Lung (tissue), 11 donors: ENCODE measurements at regions not wholly inside any gene's neighbourhood (a gene's known extent, or its start where the extent isn't known, plus 50 kb on each side); places are given as distances from the start of the nearest gene placed in this dataset.
A peak's percentile ranks its signal among the peaks of the same experiment; 100 is the strongest.
"Not testable (repeated sequence)": the region's sequence is repeated elsewhere in the genome, so short reads cannot be mapped to it uniquely, and the experiment has no call there.

Experiments
- ATAC-seq: fragments of 200-7000 bp; cut with Tn5 transposase; one replicate; pipeline ENCODE4 v1.9.1; 2020; ENCODE audit warnings: moderate number of reproducible peaks; ENCODE audit not compliant: insufficient read depth, low FRiP score
- DNase-seq, 3 donors: peaks; one replicate each; pipeline ENCODE4 v3.0.0-alpha.2; 2013 to 2017
- H3K27ac ChIP-seq, 2 donors: one replicate each; pipeline ENCODE4 v1.5.1; 2013; ENCODE audit warnings: mild to moderate bottlenecking in 2 of 2, moderate library complexity in 2 of 2, control low read depth in 1 of 2, inconsistent platforms in 1 of 2, low read depth in 1 of 2, low read length in 1 of 2
- H3K27me3 ChIP-seq, 3 donors: one replicate each; pipeline ENCODE4 v1.5.1; 2013; ENCODE audit warnings: low read length in 2 of 3; ENCODE audit not compliant: control insufficient read depth in 3 of 3, insufficient read depth in 3 of 3
- H3K36me3 ChIP-seq, 4 donors: one replicate each; pipeline ENCODE4 v1.5.1; 2013; ENCODE audit warnings: low read length in 4 of 4, mild to moderate bottlenecking in 1 of 4, moderate library complexity in 1 of 4; ENCODE audit not compliant: control insufficient read depth in 4 of 4, insufficient read depth in 4 of 4
- H3K4me1 ChIP-seq, 5 donors: one replicate each; pipeline ENCODE4 v1.5.1; 2013; ENCODE audit warnings: low read length in 5 of 5, mild to moderate bottlenecking in 2 of 5, moderate library complexity in 1 of 5; ENCODE audit not compliant: control insufficient read depth in 5 of 5, insufficient read depth in 5 of 5
- H3K4me3 ChIP-seq: one replicate; pipeline ENCODE4 v1.5.1; 2013; ENCODE audit warnings: mild to moderate bottlenecking, control low read depth, moderate library complexity
- H3K9ac ChIP-seq, 2 donors: one replicate each; pipeline ENCODE4 v1.5.1; 2013; ENCODE audit warnings: low read length in 2 of 2, control low read depth in 1 of 2; ENCODE audit not compliant: insufficient read depth in 1 of 2
- H3K9me3 ChIP-seq, 4 donors: one replicate each; pipeline ENCODE4 v1.5.1; 2013; ENCODE audit warnings: low read length in 3 of 4, mild to moderate bottlenecking in 1 of 4, moderate library complexity in 1 of 4; ENCODE audit not compliant: control insufficient read depth in 4 of 4, insufficient read depth in 3 of 4
- WGBS, 2 donors: extraction: QIAGEN DNeasy Blood & Tissue Kit; methylation state at CpG; one replicate each; pipeline ENCODE4 v1.1.7; 2013; 5-methylcytosine and 5-hydroxymethylcytosine counted together
- TF ChIP-seq, protein P1 (sequence below): IDR thresholded peaks from 2 replicates; pipeline ENCODE4 v1.5.1; 2012; ENCODE audit warnings: mild to moderate bottlenecking; ENCODE audit errors: control extremely low read depth, extremely low read depth
- donor health status: control.
- donor health status: control.
- donor health status: Bipolar disorder and iron deficiency.
- donor health status: healthy.
- donor health status: DM: yes; HTN: yes; CAD: no.

DNA sequence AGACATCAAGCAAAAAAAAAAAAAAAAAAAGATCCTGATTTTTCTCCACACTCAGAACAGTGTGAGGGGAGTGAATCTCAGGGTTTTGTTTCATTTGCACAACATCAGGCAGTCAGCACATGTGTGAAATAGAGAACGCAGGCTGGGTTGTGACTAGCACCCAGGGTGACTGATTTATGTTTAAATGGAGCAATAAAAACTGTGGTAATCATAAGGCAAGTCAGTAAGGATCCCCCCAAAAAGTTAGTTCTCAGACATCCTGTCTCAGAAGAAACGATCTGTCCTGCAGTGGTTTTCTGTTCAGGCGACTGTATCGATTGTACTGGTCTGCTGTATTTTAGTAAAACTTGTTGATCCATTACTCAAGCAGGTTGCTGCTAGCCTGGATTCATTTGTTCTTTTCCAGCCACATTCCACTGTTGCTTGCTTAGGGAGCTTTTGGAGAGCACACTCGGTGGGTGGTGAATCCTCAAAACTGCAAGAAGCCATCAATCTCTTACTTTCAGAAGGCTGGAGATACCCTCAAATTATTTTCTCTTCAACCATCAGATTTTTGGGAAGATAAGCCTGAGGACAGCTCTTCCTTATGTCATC is 107.1 kb downstream of the DACT1 start:
- Histone ChIP-seq H3K27ac (no peak overlapping the region), H3K9ac (no peak overlapping the region), H3K36me3 (no peaks in the 10 kb centered on the region), H3K4me3 (no peak overlapping the region), H3K4me1 (peaks cover 0 to 36% (median 6%) of the 10 kb centered on the region in 5 donors), H3K9me3 (peaks cover 0 to 2% (median 0%) of the 10 kb centered on the region in 4 donors), H3K27me3 (no peaks in the 10 kb centered on the region)
- DNase-seq (no peak), ATAC-seq (no peak)
- WGBS, 2 donors: 82 to 86% methylated on average over 5 of the region's 5 CpGs
- TF ChIP-seq, protein P1, sequence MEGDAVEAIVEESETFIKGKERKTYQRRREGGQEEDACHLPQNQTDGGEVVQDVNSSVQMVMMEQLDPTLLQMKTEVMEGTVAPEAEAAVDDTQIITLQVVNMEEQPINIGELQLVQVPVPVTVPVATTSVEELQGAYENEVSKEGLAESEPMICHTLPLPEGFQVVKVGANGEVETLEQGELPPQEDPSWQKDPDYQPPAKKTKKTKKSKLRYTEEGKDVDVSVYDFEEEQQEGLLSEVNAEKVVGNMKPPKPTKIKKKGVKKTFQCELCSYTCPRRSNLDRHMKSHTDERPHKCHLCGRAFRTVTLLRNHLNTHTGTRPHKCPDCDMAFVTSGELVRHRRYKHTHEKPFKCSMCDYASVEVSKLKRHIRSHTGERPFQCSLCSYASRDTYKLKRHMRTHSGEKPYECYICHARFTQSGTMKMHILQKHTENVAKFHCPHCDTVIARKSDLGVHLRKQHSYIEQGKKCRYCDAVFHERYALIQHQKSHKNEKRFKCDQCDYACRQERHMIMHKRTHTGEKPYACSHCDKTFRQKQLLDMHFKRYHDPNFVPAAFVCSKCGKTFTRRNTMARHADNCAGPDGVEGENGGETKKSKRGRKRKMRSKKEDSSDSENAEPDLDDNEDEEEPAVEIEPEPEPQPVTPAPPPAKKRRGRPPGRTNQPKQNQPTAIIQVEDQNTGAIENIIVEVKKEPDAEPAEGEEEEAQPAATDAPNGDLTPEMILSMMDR: no peak

DNA sequence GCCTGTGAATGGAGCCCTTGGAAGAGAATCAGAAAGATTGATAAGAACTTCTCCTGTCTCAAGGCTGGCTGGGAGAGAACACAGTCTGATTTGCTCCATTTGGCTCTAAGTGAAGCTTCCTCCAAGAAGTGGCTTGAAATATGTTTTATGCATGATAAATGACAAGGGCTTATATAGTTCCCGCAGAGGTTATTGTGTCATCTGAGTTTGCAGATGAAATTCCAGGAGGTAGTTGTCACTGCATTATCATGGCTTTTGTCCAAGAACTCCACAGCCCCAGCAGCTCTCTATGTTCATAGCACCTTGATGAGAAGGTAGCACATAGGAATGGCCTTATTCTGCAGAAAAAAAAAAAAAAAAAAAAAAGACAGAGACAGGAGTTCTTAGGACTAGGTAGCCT is 108.5 kb downstream of the DACT1 start:
- TF ChIP-seq, protein P1: no peak
- Histone ChIP-seq H3K9ac (no peak overlapping the region), H3K4me1 (peaks cover 0 to 37% (median 6%) of the 10 kb centered on the region in 5 donors), H3K4me3 (no peak overlapping the region), H3K36me3 (no peaks in the 10 kb centered on the region), H3K9me3 (peaks cover 0 to 2% (median 0%) of the 10 kb centered on the region in 4 donors), H3K27ac (no peak overlapping the region), H3K27me3 (no peaks in the 10 kb centered on the region)
- no peak for DNase-seq
- WGBS, 2 donors: 7 to 36% methylated on average over 1 of the region's 1 CpG
- ATAC-seq: no peak

DNA sequence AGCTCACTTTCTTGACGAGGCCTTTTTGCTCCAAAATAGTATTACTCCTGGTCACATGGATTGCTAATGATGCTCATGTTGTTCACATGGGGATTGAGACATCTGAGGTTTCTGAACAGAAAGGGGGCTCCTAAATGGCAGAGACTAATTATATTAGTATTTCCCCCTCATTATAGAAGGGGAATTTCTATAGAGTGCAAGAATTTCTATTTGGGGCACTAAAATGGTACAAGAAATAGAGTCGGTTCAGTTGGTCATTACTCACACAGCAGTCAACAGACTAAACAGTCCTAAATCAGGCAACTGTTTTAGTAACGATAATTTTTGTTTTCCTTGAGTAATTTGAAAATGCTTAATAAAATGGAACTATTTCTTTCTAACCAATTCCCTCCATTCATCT is 108.9 kb downstream of the DACT1 start:
- ATAC-seq (no peak), DNase-seq (no peak)
- Histone ChIP-seq H3K9ac (peak overlapping the region in 1 of 2 donors; percentile 26), H3K4me1 (peaks cover 0 to 38% (median 7%) of the 10 kb centered on the region in 5 donors), H3K27ac (peak overlapping the region in 1 of 2 donors; percentile 15), H3K27me3 (no peaks in the 10 kb centered on the region), H3K36me3 (no peaks in the 10 kb centered on the region), H3K9me3 (peaks cover 0 to 2% (median 0%) of the 10 kb centered on the region in 4 donors), H3K4me3 (no peak overlapping the region)
- TF ChIP-seq, protein P1: no peak
- 74 to 82% methylated on average over 3 of the region's 3 CpGs for WGBS, 2 donors

DNA sequence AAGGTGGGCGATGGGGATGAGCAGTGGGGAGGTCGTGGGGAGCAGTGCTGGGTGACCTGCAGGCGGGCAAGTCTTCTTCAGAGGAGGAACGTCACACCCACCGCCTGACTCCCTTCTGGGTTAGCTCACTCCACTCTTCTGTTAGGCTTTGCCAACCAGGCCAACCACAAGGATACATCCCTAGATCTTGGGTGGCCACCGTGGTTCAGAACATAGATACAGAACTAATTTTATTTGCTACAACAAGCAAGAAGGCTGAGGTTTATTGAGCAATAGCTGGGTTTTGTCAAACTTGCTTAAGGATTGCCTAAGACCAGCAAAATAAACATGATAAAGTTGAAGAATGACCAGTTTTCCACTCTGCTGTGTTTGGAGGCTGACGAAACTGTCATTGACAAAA is 109.4 kb downstream of the DACT1 start:
- WGBS, 2 donors: 33 to 56% methylated on average over 7 of the region's 7 CpGs
- Histone ChIP-seq H3K36me3 (no peaks in the 10 kb centered on the region), H3K9me3 (peaks cover 0 to 2% (median 0%) of the 10 kb centered on the region in 4 donors), H3K27ac (peak overlapping the region in 1 of 2 donors; percentile 15), H3K4me1 (peaks cover 0 to 43% (median 12%) of the 10 kb centered on the region in 5 donors), H3K4me3 (no peak overlapping the region), H3K9ac (peak overlapping the region in 1 of 2 donors; percentile 26), H3K27me3 (no peaks in the 10 kb centered on the region)
- TF ChIP-seq, protein P1: no peak
- DNase-seq (peak in 2 of 3 donors; percentile 86 to 95), ATAC-seq (peak; percentile 62)

DNA sequence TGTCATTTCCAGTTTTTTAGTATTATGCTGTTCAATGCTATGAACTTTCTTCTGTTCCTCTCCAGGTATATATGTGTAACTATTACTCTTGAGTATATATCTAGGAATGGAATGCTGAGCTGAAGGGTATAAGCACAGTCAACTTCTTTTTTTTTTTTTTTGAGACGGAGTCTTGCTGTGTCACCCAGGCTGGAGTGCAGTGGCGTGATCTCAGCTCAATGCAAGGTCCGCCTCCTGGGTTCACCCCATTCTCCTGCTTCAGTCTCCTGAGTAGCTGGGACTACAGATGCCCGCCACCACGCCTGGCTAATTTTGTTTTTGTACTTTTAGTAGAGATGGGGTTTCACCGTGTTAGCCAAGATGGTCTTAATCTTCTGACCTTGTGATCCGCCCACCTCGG is 110.5 kb downstream of the DACT1 start:
- not testable (repeated sequence) for ATAC-seq, H3K9me3 ChIP-seq, H3K9ac ChIP-seq, DNase-seq, H3K4me3 ChIP-seq, H3K36me3 ChIP-seq, H3K27me3 ChIP-seq, H3K27ac ChIP-seq
- WGBS, 2 donors: 85 to 88% methylated on average over 8 of the region's 8 CpGs
- peaks cover 0 to 54% (median 18%) of the 10 kb centered on the region in 5 donors for H3K4me1 ChIP-seq
